ENCODE measurements at regions not wholly inside any gene's neighbourhood (a gene's known extent, or its start where the extent isn't known, plus 50 kb on each side); places are given as distances from the start of the nearest gene placed in this dataset.

DNA sequence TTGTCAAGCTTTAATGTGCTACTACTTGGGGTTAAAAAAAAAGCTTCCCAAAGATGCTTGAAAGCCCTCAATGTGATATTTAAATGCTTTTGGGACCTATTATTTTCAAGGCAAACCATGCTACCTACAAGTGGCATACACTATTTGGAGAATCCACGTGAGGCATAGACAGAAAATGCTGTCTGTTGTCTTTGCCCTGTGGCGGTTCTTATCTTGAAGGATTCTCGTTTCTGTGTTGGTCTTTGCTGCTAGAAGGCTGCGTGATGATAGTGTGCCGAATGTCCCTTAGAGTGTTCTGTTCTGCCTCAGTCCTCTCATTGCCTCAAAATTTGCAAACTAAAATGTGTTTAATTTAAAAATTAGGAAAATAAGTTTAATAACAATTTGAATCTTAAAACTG lies 356.2 kb upstream of the RARB start:
- no peak for TF ChIP-seq CTCF (IDR thresholded peaks at IDR 0.05 in 2 of 3, conservative IDR thresholded peaks at IDR 0.05 in 1 of 3; ENCODE audit: control insufficient read depth in 2 of 3, extremely low read depth in 1 of 3, insufficient read depth in 1 of 3, low read depth in 3 of 3, low read length in 3 of 3)
- no peak for TF ChIP-seq BHLHE40 (IDR thresholded peaks at IDR 0.05; ENCODE audit: borderline replicate concordance in 1 of 2, low read depth in 2 of 2, low read length in 1 of 2)
- TF ChIP-seq ZNF274 (IDR thresholded peaks at IDR 0.05; ENCODE audit: insufficient read depth, insufficient read length) = no peak
- no peak for TF ChIP-seq CREM (IDR thresholded peaks at IDR 0.05; ENCODE audit: low read depth)
- no peak for TF ChIP-seq NR2C2 (IDR thresholded peaks at IDR 0.05; ENCODE audit: borderline replicate concordance, control insufficient read depth, insufficient read length, low read depth)
- no peak for TF ChIP-seq CBX3 (IDR thresholded peaks at IDR 0.05; ENCODE audit: borderline replicate concordance, low read depth)
- no peak for TF ChIP-seq MAX (IDR thresholded peaks at IDR 0.05; ENCODE audit: low read depth, low read length)

Measured in GM12878 (cell line).